ENCODE measurements at regions not wholly inside any gene's neighbourhood (a gene's known extent, or its start where the extent isn't known, plus 50 kb on each side); places are given as distances from the start of the nearest gene placed in this dataset.

- H3K27me3 ChIP-seq (ENCODE audit: control insufficient read depth, insufficient read depth, low read length) = no peaks in the 10 kb centered on the region
- ChIA-PET POLR2A (no interaction called here), CTCF (no interaction called here)
- H3K36me3 ChIP-seq (ENCODE audit: control insufficient read depth, insufficient read depth, low read length) = no peaks in the 10 kb centered on the region
- no peak for TF ChIP-seq CTCF (IDR thresholded peaks at IDR 0.05; ENCODE audit: insufficient read depth, low read depth, low read length)
- H3K4me3 ChIP-seq (ENCODE audit: low read depth, low read length) = no peak overlapping the region
- DNase-seq (ENCODE audit: low read depth) = no peak
Observed at GRCh38 chr6:166019214-166019613, 148.4 kb downstream of the TBXT start.

GRCh38 chr6:166017032-166017635 lies 150.5 kb downstream of the TBXT start:
- Histone ChIP-seq H3K27me3 (ENCODE audit: control insufficient read depth, insufficient read depth, low read length) (no peaks in the 10 kb centered on the region), H3K36me3 (ENCODE audit: control insufficient read depth, insufficient read depth, low read length) (no peaks in the 10 kb centered on the region), H3K4me3 (ENCODE audit: low read depth, low read length) (no peak overlapping the region)
- ChIA-PET CTCF (no interaction called here), POLR2A (no interaction called here)
- no peak for DNase-seq (ENCODE audit: low read depth)
- no peak for TF ChIP-seq CTCF (IDR thresholded peaks at IDR 0.05; ENCODE audit: insufficient read depth, low read depth, low read length)

GRCh38 chr6:166014966-166015365 lies 152.7 kb downstream of the TBXT start:
- DNase-seq (ENCODE audit: low read depth) = no peak
- ChIA-PET POLR2A (no interaction called here), CTCF (no interaction called here)
- Histone ChIP-seq H3K27me3 (ENCODE audit: control insufficient read depth, insufficient read depth, low read length) (no peaks in the 10 kb centered on the region), H3K36me3 (ENCODE audit: control insufficient read depth, insufficient read depth, low read length) (no peaks in the 10 kb centered on the region), H3K4me3 (ENCODE audit: low read depth, low read length) (no peak overlapping the region)
- TF ChIP-seq CTCF (IDR thresholded peaks at IDR 0.05; ENCODE audit: insufficient read depth, low read depth, low read length) = no peak

GRCh38 chr6:166010136-166010960 lies 157.3 kb downstream of the TBXT start:
- TF ChIP-seq CTCF (IDR thresholded peaks at IDR 0.05; ENCODE audit: insufficient read depth, low read depth, low read length) = no peak
- Histone ChIP-seq H3K36me3 (ENCODE audit: control insufficient read depth, insufficient read depth, low read length) (no peaks in the 10 kb centered on the region), H3K27me3 (ENCODE audit: control insufficient read depth, insufficient read depth, low read length) (no peaks in the 10 kb centered on the region), H3K4me3 (ENCODE audit: low read depth, low read length) (no peak overlapping the region)
- POLR2A ChIA-PET = no interaction called here
- CTCF ChIA-PET = interaction anchor here (1.1 kb wide), 1 partner anchor 13 kb away, joined by 3 read pairs; no protein-coding TSS in a partner anchor
- no peak for DNase-seq (ENCODE audit: low read depth)

- Histone ChIP-seq H3K36me3 (ENCODE audit: control insufficient read depth, insufficient read depth, low read length) (no peaks in the 10 kb centered on the region), H3K27me3 (ENCODE audit: control insufficient read depth, insufficient read depth, low read length) (no peaks in the 10 kb centered on the region), H3K4me3 (ENCODE audit: low read depth, low read length) (no peak overlapping the region; the same call in 1 of the 2 replicates)
- DNase-seq (ENCODE audit: low read depth) = no peak
- no peak for TF ChIP-seq CTCF (IDR thresholded peaks at IDR 0.05; ENCODE audit: insufficient read depth, low read depth, low read length)
- POLR2A ChIA-PET = no interaction called here
- CTCF ChIA-PET = interaction anchor here (0.8 kb wide), 1 partner anchor 71 kb away, joined by 3 read pairs; no protein-coding TSS in a partner anchor
Observed at GRCh38 chr6:166009385-166010031, 158.1 kb downstream of the TBXT start.
